HG03439 (cell line): ENCODE measurements at regions not wholly inside any gene's neighbourhood (a gene's known extent, or its start where the extent isn't known, plus 50 kb on each side); places are given as distances from the start of the nearest gene placed in this dataset.
A peak's percentile ranks its signal among the peaks of the same experiment; 100 is the strongest.
"Not testable (repeated sequence)": the region's sequence is repeated elsewhere in the genome, so short reads cannot be mapped to it uniquely, and the experiment has no call there.

ENCODE experiments used
- ATAC-seq: cut with Tn5 transposase; IDR thresholded peaks from one replicate; pipeline ENCODE4 v1.9.1; 2021; ENCODE audit warnings: mild to moderate bottlenecking, moderate library complexity; ENCODE audit not compliant: unreplicated experiment

GRCh38 chr9:102405218-102405867 is 589.8 kb upstream of the CYLC2 start:
- ATAC-seq = no peak

- ATAC-seq = no peak
These were observed 591.6 kb upstream of the CYLC2 start for GRCh38 chr9:102403514-102403913.

- ATAC-seq = no peak
These were observed 596.9 kb upstream of the CYLC2 start for GRCh38 chr9:102398205-102398604.

GRCh38 chr9:102385620-102386019 is 609.5 kb upstream of the CYLC2 start:
- not testable (repeated sequence) for ATAC-seq

GRCh38 chr9:102362470-102363132 is 624.2 kb upstream of the GRIN3A start:
- ATAC-seq = no peak

GRCh38 chr9:102360846-102361245 is 622.4 kb upstream of the GRIN3A start:
- ATAC-seq = no peak

- no peak for ATAC-seq
These were observed 617.5 kb upstream of the GRIN3A start for GRCh38 chr9:102355982-102356381.

- ATAC-seq = no peak
These were observed 615.6 kb upstream of the GRIN3A start for GRCh38 chr9:102354041-102354440.

GRCh38 chr9:102337471-102337870 is 599.0 kb upstream of the GRIN3A start:
- ATAC-seq = not testable (repeated sequence)

GRCh38 chr9:102309379-102309778 is 570.9 kb upstream of the GRIN3A start:
- ATAC-seq = no peak

- ATAC-seq = no peak
These were observed 556.7 kb upstream of the GRIN3A start for GRCh38 chr9:102295188-102295587.

- no peak for ATAC-seq
These were observed 535.5 kb upstream of the GRIN3A start for GRCh38 chr9:102273952-102274351.

GRCh38 chr9:102253099-102253498 is 514.7 kb upstream of the GRIN3A start:
- no peak for ATAC-seq

- no peak for ATAC-seq
These were observed 506.5 kb upstream of the GRIN3A start for GRCh38 chr9:102244916-102245315.

GRCh38 chr9:102237520-102237919 is 499.1 kb upstream of the GRIN3A start:
- peak; percentile 62 for ATAC-seq

- ATAC-seq = peak; percentile 15
These were observed 498.6 kb upstream of the GRIN3A start for GRCh38 chr9:102237094-102237493.

GRCh38 chr9:102227416-102227815 is 489.0 kb upstream of the GRIN3A start:
- ATAC-seq = not testable (repeated sequence)

- ATAC-seq = no peak
These were observed 487.5 kb upstream of the GRIN3A start for GRCh38 chr9:102225841-102226441.

- ATAC-seq = not testable (repeated sequence)
These were observed 485.1 kb upstream of the GRIN3A start for GRCh38 chr9:102223320-102224136.

- ATAC-seq = no peak
These were observed 470.7 kb upstream of the GRIN3A start for GRCh38 chr9:102209176-102209575.

- no peak for ATAC-seq
These were observed 468.0 kb upstream of the GRIN3A start for GRCh38 chr9:102206432-102206831.
